AG04449 (cell line): ENCODE measurements at regions not wholly inside any gene's neighbourhood (a gene's known extent, or its start where the extent isn't known, plus 50 kb on each side); places are given as distances from the start of the nearest gene placed in this dataset.

Experiments
- CTCF ChIA-PET: fragments of 350-600 bp; formaldehyde crosslinking; extraction: SDS; loops from one replicate; lab custom pipeline; 2021; ENCODE audit warnings: antibody characterized with exemption; lab: Yijun Ruan, JAX
- POLR2A ChIA-PET: fragments of 400-600, 350-600 bp; formaldehyde crosslinking; extraction: SDS; loops from one replicate; lab custom pipeline; 2020; ENCODE audit warnings: antibody characterized with exemption, inconsistent platforms; lab: Yijun Ruan, JAX
- DNase-seq: peaks from one replicate; pipeline ENCODE4 v3.0.0-alpha.2; 2010; ENCODE audit warnings: low read depth, low spot score
- H3K4me3 ChIP-seq: 2 replicates; pipeline ENCODE4 v1.5.1; 2011; ENCODE audit warnings: low read depth, mild to moderate bottlenecking, control low read depth, low read length
- TF ChIP-seq, protein P1 (sequence below): IDR thresholded peaks from one replicate; pipeline ENCODE4 v1.5.1; 2011; ENCODE audit warnings: mild to moderate bottlenecking, moderate library complexity, low read length, control low read depth, inconsistent platforms; ENCODE audit not compliant: insufficient read depth; ENCODE audit errors: missing control alignments

GRCh38 chr5:56706504-56706903, 108.8 kb upstream of the MAP3K1 start:
- POLR2A ChIA-PET: no interaction called here
- DNase-seq: no peak
- no peak overlapping the region for H3K4me3 ChIP-seq
- CTCF ChIA-PET: interaction anchor here (1.0 kb wide), 1 partner anchor 16 kb away, joined by 3 read pairs; no protein-coding TSS in a partner anchor
- TF ChIP-seq, protein P1, sequence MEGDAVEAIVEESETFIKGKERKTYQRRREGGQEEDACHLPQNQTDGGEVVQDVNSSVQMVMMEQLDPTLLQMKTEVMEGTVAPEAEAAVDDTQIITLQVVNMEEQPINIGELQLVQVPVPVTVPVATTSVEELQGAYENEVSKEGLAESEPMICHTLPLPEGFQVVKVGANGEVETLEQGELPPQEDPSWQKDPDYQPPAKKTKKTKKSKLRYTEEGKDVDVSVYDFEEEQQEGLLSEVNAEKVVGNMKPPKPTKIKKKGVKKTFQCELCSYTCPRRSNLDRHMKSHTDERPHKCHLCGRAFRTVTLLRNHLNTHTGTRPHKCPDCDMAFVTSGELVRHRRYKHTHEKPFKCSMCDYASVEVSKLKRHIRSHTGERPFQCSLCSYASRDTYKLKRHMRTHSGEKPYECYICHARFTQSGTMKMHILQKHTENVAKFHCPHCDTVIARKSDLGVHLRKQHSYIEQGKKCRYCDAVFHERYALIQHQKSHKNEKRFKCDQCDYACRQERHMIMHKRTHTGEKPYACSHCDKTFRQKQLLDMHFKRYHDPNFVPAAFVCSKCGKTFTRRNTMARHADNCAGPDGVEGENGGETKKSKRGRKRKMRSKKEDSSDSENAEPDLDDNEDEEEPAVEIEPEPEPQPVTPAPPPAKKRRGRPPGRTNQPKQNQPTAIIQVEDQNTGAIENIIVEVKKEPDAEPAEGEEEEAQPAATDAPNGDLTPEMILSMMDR: no peak

- TF ChIP-seq, protein P1: no peak
- DNase-seq: no peak
- POLR2A ChIA-PET: no interaction called here
- no peak overlapping the region for H3K4me3 ChIP-seq
- CTCF ChIA-PET: interaction anchor here (1.2 kb wide), 1 partner anchor 190 kb away, joined by 3 read pairs; no protein-coding TSS in a partner anchor
Observed at GRCh38 chr5:56705217-56705616, 110.1 kb upstream of the MAP3K1 start.

DNA sequence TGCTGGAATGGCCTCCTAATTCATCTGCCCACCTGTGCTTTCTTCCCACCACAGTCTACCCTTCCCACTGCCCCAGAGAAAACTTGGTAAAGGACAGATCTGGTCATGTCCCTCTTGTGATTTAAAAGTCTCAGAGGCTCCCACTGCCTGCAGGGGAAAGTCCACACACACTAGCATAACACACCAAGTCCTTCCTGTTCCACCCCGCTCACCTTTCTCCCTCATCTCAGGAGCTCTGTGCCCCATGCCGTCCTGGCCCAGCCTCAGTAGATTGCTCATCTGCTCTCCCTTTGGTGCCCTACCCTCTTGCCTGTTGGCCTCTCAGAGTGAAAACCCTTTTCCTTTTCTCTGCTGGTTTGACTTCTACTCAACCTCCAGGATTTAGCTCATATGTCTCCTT, 111.4 kb upstream of the MAP3K1 start:
- no peak for DNase-seq
- CTCF ChIA-PET: interaction anchor here (1.2 kb wide), 1 partner anchor 191 kb away, joined by 3 read pairs; no protein-coding TSS in a partner anchor
- H3K4me3 ChIP-seq: no peak overlapping the region
- TF ChIP-seq, protein P1: no peak
- POLR2A ChIA-PET: no interaction called here

DNA sequence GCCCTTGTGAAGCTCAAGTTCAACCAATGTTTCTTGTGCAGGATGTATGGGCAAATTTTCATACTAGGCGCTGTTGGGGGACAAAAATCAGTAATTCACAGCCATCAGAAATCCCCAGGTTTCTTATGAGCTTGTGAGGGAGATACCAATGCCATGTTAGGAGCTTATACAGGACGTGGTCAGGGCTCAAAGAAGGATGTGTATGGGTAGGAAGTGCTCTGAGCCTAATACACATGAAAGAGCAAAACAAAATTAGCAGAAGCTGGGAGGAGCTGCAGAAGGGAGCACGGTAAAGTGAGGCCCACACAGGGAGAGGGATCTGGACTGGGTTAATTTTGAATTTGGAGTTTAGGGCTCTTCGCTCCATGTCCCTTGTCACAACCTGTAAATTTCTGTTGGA, 114.6 kb upstream of the MAP3K1 start:
- ChIA-PET CTCF (interaction anchor here (1.4 to 1.6 kb wide), 2 partner anchors 8 to 9 kb away, joined by 3 to 4 read pairs; no protein-coding TSS in a partner anchor), POLR2A (no interaction called here)
- DNase-seq: no peak
- no peak overlapping the region for H3K4me3 ChIP-seq
- TF ChIP-seq, protein P1: no peak

DNA sequence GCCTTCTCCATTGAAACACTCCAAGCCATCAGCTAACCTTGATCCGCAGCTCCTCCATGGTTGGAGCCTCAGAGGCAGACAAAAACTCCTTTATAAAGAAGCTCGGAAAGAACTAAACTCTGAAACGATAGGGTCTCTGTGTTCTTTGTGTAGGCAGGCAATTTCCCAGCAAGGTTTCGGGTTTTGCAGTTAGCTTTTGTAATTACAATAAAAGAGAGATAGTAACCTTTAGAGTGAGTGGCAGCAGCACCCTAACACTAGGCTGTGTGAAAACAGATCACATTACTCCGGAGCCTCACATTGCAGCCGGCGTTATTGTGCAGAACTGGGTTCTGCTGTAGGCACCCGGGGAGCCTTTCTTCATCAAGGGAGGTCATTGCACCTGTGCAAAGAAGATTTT, 115.8 kb upstream of the MAP3K1 start:
- TF ChIP-seq, protein P1: no peak
- no peak overlapping the region for H3K4me3 ChIP-seq
- CTCF ChIA-PET: interaction anchor here (1.4 to 1.6 kb wide), 2 partner anchors 8 to 10 kb away, joined by 3 to 4 read pairs; no protein-coding TSS in a partner anchor
- POLR2A ChIA-PET: no interaction called here
- no peak for DNase-seq

- TF ChIP-seq, protein P1: no peak
- no peak for DNase-seq
- ChIA-PET CTCF (no interaction called here), POLR2A (no interaction called here)
- no peak overlapping the region for H3K4me3 ChIP-seq
Observed at GRCh38 chr5:56698463-56699381, 116.6 kb upstream of the MAP3K1 start.
